GM19035 (cell line): ENCODE measurements at regions not wholly inside any gene's neighbourhood (a gene's known extent, or its start where the extent isn't known, plus 50 kb on each side); places are given as distances from the start of the nearest gene placed in this dataset.

ENCODE experiments used
- ATAC-seq: cut with Tn5 transposase; IDR thresholded peaks from one replicate; pipeline ENCODE4 v1.9.1; 2021; ENCODE audit not compliant: unreplicated experiment

- ATAC-seq, result no peak
These were observed 186.3 kb downstream of the HAUS1 start for GRCh38 chr18:46290440-46291020.

GRCh38 chr18:46291149-46291548 is 187.0 kb downstream of the HAUS1 start:
- no peak for ATAC-seq

GRCh38 chr18:46293742-46294181 is 189.6 kb downstream of the HAUS1 start:
- ATAC-seq, result no peak

- ATAC-seq, result no peak
These were observed 190.1 kb downstream of the HAUS1 start for GRCh38 chr18:46294318-46294717.

GRCh38 chr18:46294751-46295150 is 190.6 kb downstream of the HAUS1 start:
- no peak for ATAC-seq

- no peak for ATAC-seq
These were observed 191.2 kb downstream of the HAUS1 start for GRCh38 chr18:46295416-46295815.

- no peak for ATAC-seq
These were observed 192.5 kb downstream of the HAUS1 start for GRCh38 chr18:46296656-46297055.

- no peak for ATAC-seq
These were observed 192.9 kb downstream of the HAUS1 start for GRCh38 chr18:46297124-46297523.

GRCh38 chr18:46297621-46298020 is 193.4 kb downstream of the HAUS1 start:
- ATAC-seq, result no peak

GRCh38 chr18:46298511-46298910 is 194.3 kb downstream of the HAUS1 start:
- no peak for ATAC-seq

GRCh38 chr18:46299465-46300008 is 195.4 kb downstream of the HAUS1 start:
- ATAC-seq, result no peak

- no peak for ATAC-seq
These were observed 196.9 kb downstream of the HAUS1 start for GRCh38 chr18:46301081-46301480.

- no peak for ATAC-seq
These were observed 197.4 kb downstream of the HAUS1 start for GRCh38 chr18:46301571-46301970.

- no peak for ATAC-seq
These were observed 198.6 kb downstream of the HAUS1 start for GRCh38 chr18:46302528-46303485.

GRCh38 chr18:46310258-46310657 is 206.1 kb downstream of the HAUS1 start:
- no peak for ATAC-seq

- no peak for ATAC-seq
These were observed 206.6 kb downstream of the HAUS1 start for GRCh38 chr18:46310675-46311345.

GRCh38 chr18:46311491-46311890 is 207.3 kb downstream of the HAUS1 start:
- ATAC-seq, result no peak

- no peak for ATAC-seq
These were observed 208.0 kb downstream of the HAUS1 start for GRCh38 chr18:46312221-46312620.

- ATAC-seq, result no peak
These were observed 209.3 kb downstream of the HAUS1 start for GRCh38 chr18:46313521-46313920.

- ATAC-seq, result no peak
These were observed 209.8 kb downstream of the HAUS1 start for GRCh38 chr18:46314011-46314410.

GRCh38 chr18:46315161-46315560 is 211.0 kb downstream of the HAUS1 start:
- no peak for ATAC-seq
